HepG2 (cell line): ENCODE measurements at regions not wholly inside any gene's neighbourhood (a gene's known extent, or its start where the extent isn't known, plus 50 kb on each side); places are given as distances from the start of the nearest gene placed in this dataset.

Source experiments
- TEF ChIP-seq: sonication (generic); formaldehyde crosslinking; IDR thresholded peaks from 2 replicates; pipeline ENCODE4 v1.5.0; 2020; ENCODE audit warnings: missing genetic modification reagents
- ZNF362 ChIP-seq: sonication (generic); formaldehyde crosslinking; IDR thresholded peaks from 2 replicates; pipeline ENCODE4 v1.4.0; 2020; ENCODE audit warnings: missing genetic modification reagents, mild to moderate bottlenecking, borderline replicate concordance

GRCh38 chr2:183993052-183993451, 605.3 kb upstream of the ZNF804A start:
- no peak for TF ChIP-seq TEF (CRISPR knock-in tag)
- TF ChIP-seq ZNF362: no peak
